ENCODE measurements at regions not wholly inside any gene's neighbourhood (a gene's known extent, or its start where the extent isn't known, plus 50 kb on each side); places are given as distances from the start of the nearest gene placed in this dataset.
"Not testable (repeated sequence)": the region's sequence is repeated elsewhere in the genome, so short reads cannot be mapped to it uniquely, and the experiment has no call there.

- TF ChIP-seq CTCF (IDR thresholded peaks at IDR 0.05; ENCODE audit: low read depth, low read length, poor library complexity, severe bottlenecking), result no peak
- no peak for TF ChIP-seq EZH2phosphoT487 (IDR thresholded peaks at IDR 0.05; ENCODE audit: borderline replicate concordance, low read length)
- Histone ChIP-seq H3F3A (ENCODE audit: control insufficient read depth, insufficient read depth) (no peaks in the 10 kb centered on the region), H3K4me3 (ENCODE audit: low read length) (no peak overlapping the region), H3K9me3 (ENCODE audit: control insufficient read depth, insufficient read depth, low read length) (no peaks in the 10 kb centered on the region), H3K27ac (ENCODE audit: low read depth, low read length) (no peak overlapping the region), H3K4me1 (ENCODE audit: control insufficient read depth, low read length) (no peaks in the 10 kb centered on the region), H3K27me3 (ENCODE audit: control insufficient read depth, low read length) (peaks cover 15% of the 10 kb centered on the region), H3K4me2 (ENCODE audit: low read length) (no peak overlapping the region), H3K9me2 (replicated peaks; ENCODE audit: control insufficient read depth, low read length) (no peaks in the 10 kb centered on the region), H3K36me3 (ENCODE audit: control insufficient read depth, low read length) (no peaks in the 10 kb centered on the region), H3K79me2 (ENCODE audit: control insufficient read depth, low read length) (no peaks in the 10 kb centered on the region), H4K20me1 (ENCODE audit: control insufficient read depth, insufficient read depth, low read depth, low read length) (no peaks in the 10 kb centered on the region)
These were observed 94.7 kb upstream of the ERRFI1 start for GRCh38 chr1:8120693-8121260.

GRCh38 chr1:8118736-8119135 is 92.6 kb upstream of the ERRFI1 start:
- H3K27me3 ChIP-seq (ENCODE audit: control insufficient read depth, low read length), result peaks cover 15% of the 10 kb centered on the region
- not testable (repeated sequence) for H3K36me3 ChIP-seq (ENCODE audit: control insufficient read depth, low read length); H3K9me3 ChIP-seq (ENCODE audit: control insufficient read depth, insufficient read depth, low read length); H3K9me2 ChIP-seq (replicated peaks; ENCODE audit: control insufficient read depth, low read length); H3F3A ChIP-seq (ENCODE audit: control insufficient read depth, insufficient read depth); H3K4me3 ChIP-seq (ENCODE audit: low read length); H3K27ac ChIP-seq (ENCODE audit: low read depth, low read length); H3K4me2 ChIP-seq (ENCODE audit: low read length); H3K4me1 ChIP-seq (ENCODE audit: control insufficient read depth, low read length); H4K20me1 ChIP-seq (ENCODE audit: control insufficient read depth, insufficient read depth, low read depth, low read length); H3K79me2 ChIP-seq (ENCODE audit: control insufficient read depth, low read length)

GRCh38 chr1:8118031-8118451 is 91.9 kb upstream of the ERRFI1 start:
- Histone ChIP-seq H3K4me1 (ENCODE audit: control insufficient read depth, low read length) (no peaks in the 10 kb centered on the region), H3K9me3 (ENCODE audit: control insufficient read depth, insufficient read depth, low read length) (no peaks in the 10 kb centered on the region), H3F3A (ENCODE audit: control insufficient read depth, insufficient read depth) (no peaks in the 10 kb centered on the region), H3K27ac (ENCODE audit: low read depth, low read length) (no peak overlapping the region), H4K20me1 (ENCODE audit: control insufficient read depth, insufficient read depth, low read depth, low read length) (no peaks in the 10 kb centered on the region), H3K36me3 (ENCODE audit: control insufficient read depth, low read length) (no peaks in the 10 kb centered on the region), H3K4me2 (ENCODE audit: low read length) (no peak overlapping the region), H3K4me3 (ENCODE audit: low read length) (no peak overlapping the region), H3K9me2 (replicated peaks; ENCODE audit: control insufficient read depth, low read length) (no peaks in the 10 kb centered on the region), H3K79me2 (ENCODE audit: control insufficient read depth, low read length) (no peaks in the 10 kb centered on the region), H3K27me3 (ENCODE audit: control insufficient read depth, low read length) (peaks cover 12% of the 10 kb centered on the region)
- TF ChIP-seq CTCF (IDR thresholded peaks at IDR 0.05; ENCODE audit: low read depth, low read length, poor library complexity, severe bottlenecking) (no peak), EZH2phosphoT487 (IDR thresholded peaks at IDR 0.05; ENCODE audit: borderline replicate concordance, low read length) (no peak)

- no peak overlapping the region for H3K27ac ChIP-seq (ENCODE audit: low read depth, low read length)
- H3F3A ChIP-seq (ENCODE audit: control insufficient read depth, insufficient read depth), result no peaks in the 10 kb centered on the region
- H4K20me1 ChIP-seq (ENCODE audit: control insufficient read depth, insufficient read depth, low read depth, low read length), result no peaks in the 10 kb centered on the region
- H3K4me1 ChIP-seq (ENCODE audit: control insufficient read depth, low read length), result no peaks in the 10 kb centered on the region
- H3K9me2 ChIP-seq (replicated peaks; ENCODE audit: control insufficient read depth, low read length), result no peaks in the 10 kb centered on the region
- H3K79me2 ChIP-seq (ENCODE audit: control insufficient read depth, low read length), result no peaks in the 10 kb centered on the region
- no peak for TF ChIP-seq CTCF (IDR thresholded peaks at IDR 0.05; ENCODE audit: low read depth, low read length, poor library complexity, severe bottlenecking)
- no peak for TF ChIP-seq EZH2phosphoT487 (IDR thresholded peaks at IDR 0.05; ENCODE audit: borderline replicate concordance, low read length)
- H3K36me3 ChIP-seq (ENCODE audit: control insufficient read depth, low read length), result no peaks in the 10 kb centered on the region
- no peak overlapping the region for H3K4me2 ChIP-seq (ENCODE audit: low read length)
- peaks cover 7% of the 10 kb centered on the region for H3K27me3 ChIP-seq (ENCODE audit: control insufficient read depth, low read length)
- H3K9me3 ChIP-seq (ENCODE audit: control insufficient read depth, insufficient read depth, low read length), result no peaks in the 10 kb centered on the region
- H3K4me3 ChIP-seq (ENCODE audit: low read length), result no peak overlapping the region
These were observed 90.8 kb upstream of the ERRFI1 start for GRCh38 chr1:8116894-8117264.
